Left ventricle myocardium inferior (tissue), 1 donor: ENCODE measurements at regions not wholly inside any gene's neighbourhood (a gene's known extent, or its start where the extent isn't known, plus 50 kb on each side); places are given as distances from the start of the nearest gene placed in this dataset.

Experiments used
- DNase-seq: peaks from one replicate; pipeline ENCODE4 v3.0.0-alpha.2; 2020
- H3K27ac ChIP-seq: fragments of 200-600 bp; replicated peaks from 2 replicates; pipeline ENCODE4 v1.8.0; 2021
- H3K27me3 ChIP-seq: fragments of 200-600 bp; 2 replicates; pipeline ENCODE4 v1.8.0; 2021; ENCODE audit warnings: low read depth
- H3K36me3 ChIP-seq: fragments of 200-600 bp; 2 replicates; pipeline ENCODE4 v1.8.0; 2021
- H3K4me1 ChIP-seq: fragments of 200-600 bp; 2 replicates; pipeline ENCODE4 v1.8.0; 2021
- H3K4me3 ChIP-seq: fragments of 200-600 bp; 2 replicates; pipeline ENCODE4 v1.8.0; 2021; ENCODE audit warnings: mild to moderate bottlenecking, moderate library complexity
- H3K9me3 ChIP-seq: fragments of 200-600 bp; replicated peaks from 2 replicates; pipeline ENCODE4 v1.8.0; 2021
- intact Hi-C: fragments of 100-400 bp; cut with micrococcal nuclease; formaldehyde crosslinking; loops from one replicate; pipeline ENCODE4 v1.11.0; 2022
- TF ChIP-seq, protein P1 (sequence below): fragments of 200-600 bp; IDR thresholded peaks from 2 replicates; pipeline ENCODE4 v1.8.0; 2021; ENCODE audit warnings: antibody characterized with exemption, mild to moderate bottlenecking, borderline replicate concordance
- donor health status: DM: no; HTN: yes; CAD: no; lungs with severe emphysema.

DNA sequence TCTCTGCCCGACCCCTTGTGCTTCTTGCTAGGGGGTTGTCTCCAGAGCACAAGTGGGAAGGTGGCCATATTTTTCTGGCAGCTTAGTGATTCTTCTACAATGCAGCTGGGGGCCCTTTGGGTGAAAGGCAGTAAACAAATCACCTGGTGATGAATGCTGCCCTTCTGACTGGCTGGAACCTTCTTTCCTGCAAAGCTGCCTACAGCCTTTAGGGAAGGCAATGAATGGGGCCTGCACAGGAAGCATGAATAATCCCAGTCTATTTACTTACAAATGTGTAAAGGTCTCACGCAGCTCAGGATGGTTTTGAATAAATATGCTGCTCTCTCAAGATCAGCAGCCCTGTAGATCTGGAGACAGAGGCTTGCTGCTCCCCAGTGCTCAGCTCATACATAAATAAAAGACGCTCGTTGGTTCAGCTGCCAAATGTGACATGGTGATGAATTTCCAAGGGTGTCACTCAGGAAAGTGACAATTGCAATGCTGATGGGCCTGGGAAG, 289.2 kb downstream of the TDRD15 start:
- Histone ChIP-seq H3K4me1 (no peaks in the 10 kb centered on the region), H3K4me3 (no peak overlapping the region), H3K27me3 (no peaks in the 10 kb centered on the region), H3K27ac (no peak overlapping the region), H3K36me3 (no peaks in the 10 kb centered on the region), H3K9me3 (no peaks in the 10 kb centered on the region)
- intact Hi-C loops = no loop called here
- DNase-seq = no peak
- TF ChIP-seq, protein P1, sequence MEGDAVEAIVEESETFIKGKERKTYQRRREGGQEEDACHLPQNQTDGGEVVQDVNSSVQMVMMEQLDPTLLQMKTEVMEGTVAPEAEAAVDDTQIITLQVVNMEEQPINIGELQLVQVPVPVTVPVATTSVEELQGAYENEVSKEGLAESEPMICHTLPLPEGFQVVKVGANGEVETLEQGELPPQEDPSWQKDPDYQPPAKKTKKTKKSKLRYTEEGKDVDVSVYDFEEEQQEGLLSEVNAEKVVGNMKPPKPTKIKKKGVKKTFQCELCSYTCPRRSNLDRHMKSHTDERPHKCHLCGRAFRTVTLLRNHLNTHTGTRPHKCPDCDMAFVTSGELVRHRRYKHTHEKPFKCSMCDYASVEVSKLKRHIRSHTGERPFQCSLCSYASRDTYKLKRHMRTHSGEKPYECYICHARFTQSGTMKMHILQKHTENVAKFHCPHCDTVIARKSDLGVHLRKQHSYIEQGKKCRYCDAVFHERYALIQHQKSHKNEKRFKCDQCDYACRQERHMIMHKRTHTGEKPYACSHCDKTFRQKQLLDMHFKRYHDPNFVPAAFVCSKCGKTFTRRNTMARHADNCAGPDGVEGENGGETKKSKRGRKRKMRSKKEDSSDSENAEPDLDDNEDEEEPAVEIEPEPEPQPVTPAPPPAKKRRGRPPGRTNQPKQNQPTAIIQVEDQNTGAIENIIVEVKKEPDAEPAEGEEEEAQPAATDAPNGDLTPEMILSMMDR = no peak

DNA sequence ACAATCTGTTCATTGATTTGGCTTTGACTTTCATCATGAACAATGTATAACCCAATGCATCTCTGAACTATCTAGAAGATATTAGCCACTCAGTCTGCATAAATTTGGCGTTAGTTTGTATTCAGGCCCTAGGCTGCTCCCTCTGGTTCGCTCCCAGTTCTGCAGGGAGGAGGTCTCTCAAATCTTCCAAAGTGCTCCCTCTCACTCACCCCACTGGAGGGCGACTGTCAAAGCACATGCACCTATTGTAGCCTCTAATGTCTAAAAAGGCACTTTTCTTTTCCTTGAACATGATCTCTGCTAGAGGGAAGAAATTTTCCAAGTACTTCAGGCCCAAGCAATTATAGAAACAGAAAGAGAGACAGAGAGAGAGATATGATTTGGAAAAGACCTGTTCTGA, 291.5 kb downstream of the TDRD15 start:
- DNase-seq = no peak
- H3K36me3 ChIP-seq = no peaks in the 10 kb centered on the region
- H3K27ac ChIP-seq = no peak overlapping the region
- H3K4me1 ChIP-seq = no peaks in the 10 kb centered on the region
- no peaks in the 10 kb centered on the region for H3K27me3 ChIP-seq
- intact Hi-C loops = no loop called here
- no peaks in the 10 kb centered on the region for H3K9me3 ChIP-seq
- TF ChIP-seq, protein P1 = peak; percentile 23
- H3K4me3 ChIP-seq = no peak overlapping the region

DNA sequence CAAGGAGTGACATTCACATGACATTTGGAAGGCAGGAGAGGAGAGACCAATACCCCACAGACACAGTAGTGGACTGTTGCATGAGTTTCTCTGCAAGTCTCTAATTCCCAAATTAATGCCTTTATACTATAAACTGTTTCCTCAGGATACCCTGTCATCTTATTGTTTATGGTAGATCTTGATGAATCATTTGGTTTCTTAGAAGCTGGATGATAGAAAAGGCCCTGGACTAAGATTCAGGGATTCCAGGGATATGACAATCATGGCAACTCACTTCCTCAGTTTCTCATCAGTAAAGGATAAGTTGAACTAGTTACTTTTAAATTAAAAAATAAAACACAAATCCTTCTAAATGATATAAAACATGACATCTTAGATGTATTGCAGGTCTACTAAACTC, 292.5 kb downstream of the TDRD15 start:
- no peaks in the 10 kb centered on the region for H3K4me1 ChIP-seq

DNA sequence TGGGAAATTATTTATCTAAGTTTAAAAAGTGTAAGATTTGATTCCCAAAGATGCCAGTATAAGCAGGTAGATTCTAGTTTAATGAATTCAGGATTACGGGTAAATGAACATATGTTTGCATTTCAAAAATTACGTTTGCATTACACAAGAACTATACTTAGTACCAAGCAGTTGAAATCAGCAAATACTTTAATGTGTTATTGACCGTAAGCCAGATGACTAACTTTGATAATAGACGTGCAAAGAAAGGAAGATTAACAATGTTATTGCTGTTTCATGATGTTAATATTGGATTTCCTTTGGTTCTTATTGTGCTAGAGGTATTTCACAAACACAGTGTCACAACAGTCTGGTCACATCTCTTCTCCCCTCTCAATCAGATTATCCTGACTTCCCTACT, 294.7 kb downstream of the TDRD15 start:
- no peak overlapping the region for H3K27ac ChIP-seq
- H3K4me3 ChIP-seq = no peak overlapping the region
- H3K9me3 ChIP-seq = no peaks in the 10 kb centered on the region
- H3K36me3 ChIP-seq = no peaks in the 10 kb centered on the region
- intact Hi-C loops = no loop called here
- no peak for DNase-seq
- H3K27me3 ChIP-seq = no peaks in the 10 kb centered on the region
- TF ChIP-seq, protein P1 = no peak
- no peaks in the 10 kb centered on the region for H3K4me1 ChIP-seq

More for the DNA sequence above, 292.5 kb downstream of the TDRD15 start:
- H3K36me3 ChIP-seq = no peaks in the 10 kb centered on the region
- TF ChIP-seq, protein P1 = no peak
- H3K27me3 ChIP-seq = no peaks in the 10 kb centered on the region
- intact Hi-C loops = no loop called here
- no peaks in the 10 kb centered on the region for H3K9me3 ChIP-seq
- H3K4me3 ChIP-seq = no peak overlapping the region
- no peak overlapping the region for H3K27ac ChIP-seq
- no peak for DNase-seq

DNA sequence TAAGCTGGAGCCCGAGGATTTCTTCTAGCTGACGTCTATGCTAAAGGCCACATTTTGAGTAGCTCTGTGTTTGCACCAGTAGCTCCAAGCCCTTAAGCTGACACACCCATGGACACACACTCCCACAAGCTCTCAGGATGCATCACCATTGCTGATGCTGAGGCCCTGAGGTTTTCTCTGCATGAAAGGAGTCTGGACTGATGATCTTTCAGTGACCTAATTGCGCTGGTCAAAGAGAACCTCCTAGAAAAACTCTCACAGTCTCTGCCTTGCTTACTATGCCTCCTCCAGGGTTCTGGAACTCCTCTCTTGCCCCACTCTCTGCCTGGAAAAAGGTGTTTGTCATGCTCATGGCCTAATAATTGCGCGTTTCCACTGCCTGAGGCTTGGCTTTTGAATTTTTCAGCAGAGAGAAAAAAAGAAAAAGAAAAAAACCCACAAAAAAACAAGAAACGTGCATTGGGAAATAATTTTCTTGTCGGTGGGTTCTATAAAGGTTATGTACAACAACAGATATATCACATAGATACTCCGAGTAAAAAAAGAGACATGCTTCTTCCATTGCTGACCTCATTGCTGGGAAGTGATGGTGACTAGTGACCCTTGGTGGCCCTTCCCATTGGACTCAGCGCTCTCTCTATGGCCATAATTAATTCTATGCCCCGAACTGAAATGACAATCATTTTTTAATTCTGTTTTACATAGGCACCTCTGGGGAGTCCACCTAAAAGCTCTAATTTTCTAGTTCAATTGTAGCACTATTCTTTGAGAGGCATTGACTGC, 297.0 kb downstream of the TDRD15 start:
- TF ChIP-seq, protein P1 = no peak
- Histone ChIP-seq H3K27me3 (no peaks in the 10 kb centered on the region), H3K4me1 (no peaks in the 10 kb centered on the region), H3K4me3 (no peak overlapping the region), H3K27ac (no peak overlapping the region), H3K36me3 (no peaks in the 10 kb centered on the region), H3K9me3 (no peaks in the 10 kb centered on the region)
- DNase-seq = no peak
- intact Hi-C loops = no loop called here
